Activated T-helper 2 cell treated with anti-CD3 and anti-CD28 coated beads, Interferon-gamma antibody, Interleukin-2, Interleukin-4, amounts not matched to agents 10 μg/mL and 5 μg/mL and 100 μg/mL, durations not matched to agents 14 hours and 24 hours and 36 hours (primary cell): ENCODE measurements at regions not wholly inside any gene's neighbourhood (a gene's known extent, or its start where the extent isn't known, plus 50 kb on each side); places are given as distances from the start of the nearest gene placed in this dataset.
"Not testable (repeated sequence)": the region's sequence is repeated elsewhere in the genome, so short reads cannot be mapped to it uniquely, and the experiment has no call there.

ENCODE experiments used
- DNase-seq: peaks from one replicate; pipeline ENCODE4 v3.0.0; 2021; ENCODE audit warnings: low spot score
- H3K27ac Mint-ChIP-seq: one replicate; pipeline ENCODE4 v1.8.0; 2021; ENCODE audit warnings: mixed read lengths
- H3K27me3 Mint-ChIP-seq: one replicate; pipeline ENCODE4 v1.8.0; 2021; ENCODE audit warnings: low read depth, mixed read lengths
- H3K36me3 Mint-ChIP-seq: one replicate; pipeline ENCODE4 v1.8.0; 2021; ENCODE audit warnings: low read depth, mixed read lengths
- H3K4me1 Mint-ChIP-seq: one replicate; pipeline ENCODE4 v1.8.0; 2021; ENCODE audit warnings: low read depth, mixed read lengths
- H3K4me3 Mint-ChIP-seq: one replicate; pipeline ENCODE4 v1.8.0; 2021; ENCODE audit warnings: low read depth, mild to moderate bottlenecking, moderate library complexity, mixed read lengths
- H3K9me3 Mint-ChIP-seq: one replicate; pipeline ENCODE4 v1.8.0; 2021; ENCODE audit warnings: mixed read lengths
- intact Hi-C: fragments of 100-400 bp; cut with micrococcal nuclease; formaldehyde crosslinking; loops from one replicate; pipeline ENCODE4 v1.15.1; 2023

DNA sequence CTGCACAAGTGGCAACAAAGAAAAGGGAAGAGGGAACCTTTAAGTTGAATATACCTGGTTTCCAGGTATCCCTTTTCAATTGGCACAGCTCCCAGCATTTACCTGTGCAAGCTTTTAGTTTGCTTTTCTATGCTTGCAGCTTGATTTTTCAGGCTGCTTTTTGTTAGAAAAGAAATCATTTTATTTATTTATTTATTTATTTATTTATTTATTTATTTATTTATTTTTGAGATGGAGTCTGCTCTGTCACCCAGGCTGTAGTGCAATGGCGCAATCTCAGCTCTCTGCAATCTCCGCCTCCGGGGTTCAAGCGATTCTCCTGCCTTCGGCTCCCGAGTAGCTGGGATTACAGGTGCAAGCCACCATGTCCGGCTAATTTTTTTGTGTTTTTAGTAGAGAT, 587.1 kb downstream of the KCNT2 start:
- H3K9me3 Mint-ChIP-seq, intact Hi-C loops, H3K4me1 Mint-ChIP-seq, DNase-seq, H3K27me3 Mint-ChIP-seq, H3K4me3 Mint-ChIP-seq, H3K36me3 Mint-ChIP-seq, H3K27ac Mint-ChIP-seq: not testable (repeated sequence)

- Mint-ChIP-seq H3K27ac (no peak overlapping the region), H3K9me3 (no peaks in the 10 kb centered on the region), H3K36me3 (no peaks in the 10 kb centered on the region), H3K4me3 (no peak overlapping the region), H3K27me3 (no peaks in the 10 kb centered on the region), H3K4me1 (no peaks in the 10 kb centered on the region)
- intact Hi-C loops = no loop called here
- no peak for DNase-seq
Observed at GRCh38 chr1:196009362-196009761, 598.9 kb downstream of the KCNT2 start.

DNA sequence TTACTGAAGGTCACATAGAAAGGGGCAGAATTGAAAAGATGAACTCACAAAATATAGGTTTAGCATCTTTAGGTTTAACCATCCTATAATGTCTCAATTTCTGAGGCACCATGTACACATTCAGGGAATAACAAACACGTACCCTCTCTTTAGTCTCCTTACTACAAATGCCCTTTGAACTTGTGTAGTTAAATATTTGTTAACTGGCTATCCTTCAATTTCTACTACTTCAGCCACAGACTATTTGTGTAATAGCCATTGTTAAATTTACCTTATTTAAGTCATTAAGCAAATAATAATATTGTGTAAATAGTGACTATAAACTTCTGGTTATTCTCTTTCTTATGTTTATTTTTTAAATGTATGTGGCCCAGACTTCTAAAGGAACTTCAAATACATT, 600.5 kb downstream of the KCNT2 start:
- Mint-ChIP-seq H3K27me3 (no peaks in the 10 kb centered on the region), H3K4me1 (no peaks in the 10 kb centered on the region), H3K4me3 (no peak overlapping the region), H3K9me3 (no peaks in the 10 kb centered on the region), H3K36me3 (no peaks in the 10 kb centered on the region), H3K27ac (no peak overlapping the region)
- intact Hi-C loops = no loop called here
- DNase-seq = no peak

GRCh38 chr1:196005426-196005825, 602.8 kb downstream of the KCNT2 start:
- no peak overlapping the region for H3K27ac Mint-ChIP-seq
- no peaks in the 10 kb centered on the region for H3K27me3 Mint-ChIP-seq
- no peaks in the 10 kb centered on the region for H3K4me1 Mint-ChIP-seq
- H3K4me3 Mint-ChIP-seq = no peak overlapping the region
- intact Hi-C loops = no loop called here
- H3K36me3 Mint-ChIP-seq = no peaks in the 10 kb centered on the region
- no peak for DNase-seq
- H3K9me3 Mint-ChIP-seq = no peaks in the 10 kb centered on the region

DNA sequence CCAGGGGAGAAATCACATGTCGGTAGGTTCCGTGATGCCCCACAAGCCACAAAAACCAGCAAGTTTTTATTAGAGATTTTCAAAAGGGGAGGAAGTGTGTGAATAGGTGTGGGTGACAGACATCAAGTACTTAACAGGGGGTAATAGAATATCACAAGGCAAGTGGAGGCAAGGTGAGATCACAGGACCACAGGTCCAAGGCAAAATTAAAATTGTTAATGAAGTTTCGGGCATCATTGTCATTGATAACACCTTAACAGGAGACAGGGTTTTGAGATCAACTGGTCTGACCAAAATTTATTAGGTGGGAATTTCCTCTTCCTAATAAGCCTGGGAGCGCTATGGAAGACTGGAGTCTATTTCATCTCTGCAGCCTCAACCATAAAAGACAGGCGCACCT, 603.9 kb downstream of the KCNT2 start:
- H3K4me1 Mint-ChIP-seq, H3K27ac Mint-ChIP-seq, DNase-seq, H3K9me3 Mint-ChIP-seq, H3K4me3 Mint-ChIP-seq, H3K27me3 Mint-ChIP-seq, intact Hi-C loops, H3K36me3 Mint-ChIP-seq: not testable (repeated sequence)

- intact Hi-C loops = no loop called here
- H3K27ac Mint-ChIP-seq = no peak overlapping the region
- H3K4me1 Mint-ChIP-seq = no peaks in the 10 kb centered on the region
- no peaks in the 10 kb centered on the region for H3K27me3 Mint-ChIP-seq
- DNase-seq = no peak
- no peaks in the 10 kb centered on the region for H3K36me3 Mint-ChIP-seq
- H3K4me3 Mint-ChIP-seq = no peak overlapping the region
- no peaks in the 10 kb centered on the region for H3K9me3 Mint-ChIP-seq
Observed at GRCh38 chr1:196002906-196003305, 605.3 kb downstream of the KCNT2 start.

GRCh38 chr1:196002296-196002695, 605.9 kb downstream of the KCNT2 start:
- H3K27ac Mint-ChIP-seq, intact Hi-C loops, H3K36me3 Mint-ChIP-seq, H3K27me3 Mint-ChIP-seq, H3K9me3 Mint-ChIP-seq, DNase-seq, H3K4me1 Mint-ChIP-seq, H3K4me3 Mint-ChIP-seq: not testable (repeated sequence)

GRCh38 chr1:196001188-196001587, 607.1 kb downstream of the KCNT2 start:
- DNase-seq = no peak
- Mint-ChIP-seq H3K27ac (no peak overlapping the region), H3K9me3 (no peaks in the 10 kb centered on the region), H3K36me3 (no peaks in the 10 kb centered on the region), H3K4me3 (no peak overlapping the region), H3K27me3 (no peaks in the 10 kb centered on the region), H3K4me1 (no peaks in the 10 kb centered on the region)
- intact Hi-C loops = no loop called here

GRCh38 chr1:195999022-195999421, 609.2 kb downstream of the KCNT2 start:
- Mint-ChIP-seq H3K4me3 (no peak overlapping the region), H3K27me3 (no peaks in the 10 kb centered on the region), H3K36me3 (no peaks in the 10 kb centered on the region), H3K9me3 (no peaks in the 10 kb centered on the region), H3K27ac (no peak overlapping the region), H3K4me1 (no peaks in the 10 kb centered on the region)
- no peak for DNase-seq
- intact Hi-C loops = no loop called here

DNA sequence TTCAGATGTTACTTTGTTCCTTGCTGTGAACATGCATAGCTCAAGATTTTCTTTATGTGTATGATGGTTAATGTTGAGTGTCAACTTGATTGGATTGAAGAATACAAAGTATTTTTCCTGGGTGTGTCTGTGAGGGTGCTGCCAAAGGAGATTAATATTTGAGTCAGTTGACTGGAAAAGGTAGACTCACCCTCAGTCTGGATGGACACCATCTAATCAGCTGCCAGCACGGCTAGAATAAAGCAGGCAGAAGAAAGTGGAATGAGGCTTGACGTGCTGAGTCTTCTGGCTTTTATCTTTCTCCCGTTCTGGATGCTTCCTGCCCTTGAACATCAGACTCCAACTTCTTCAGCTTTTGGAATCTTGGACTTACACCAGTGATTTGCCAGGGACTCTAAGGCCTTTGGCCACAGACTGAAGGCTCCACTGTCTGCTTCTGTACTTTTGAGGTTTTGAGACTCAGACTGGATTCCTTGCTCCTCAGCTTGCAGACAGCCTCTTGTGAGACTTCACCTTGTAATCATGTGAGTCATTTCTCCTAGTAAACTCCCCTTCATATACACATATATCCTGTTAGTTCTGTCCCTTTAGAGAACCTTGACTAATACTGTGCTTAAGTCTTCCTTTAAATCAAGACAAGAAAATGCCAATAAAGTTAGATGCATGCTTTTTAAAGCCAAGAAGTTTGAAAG, 626.6 kb downstream of the KCNT2 start:
- H3K4me3 Mint-ChIP-seq = no peak overlapping the region
- H3K9me3 Mint-ChIP-seq = no peaks in the 10 kb centered on the region
- H3K27me3 Mint-ChIP-seq = no peaks in the 10 kb centered on the region
- no peak overlapping the region for H3K27ac Mint-ChIP-seq
- H3K36me3 Mint-ChIP-seq = no peaks in the 10 kb centered on the region
- intact Hi-C loops = no loop called here
- DNase-seq = no peak
- H3K4me1 Mint-ChIP-seq = no peaks in the 10 kb centered on the region

- Mint-ChIP-seq H3K4me3 (no peak overlapping the region), H3K36me3 (no peaks in the 10 kb centered on the region), H3K4me1 (no peaks in the 10 kb centered on the region), H3K27ac (no peak overlapping the region), H3K9me3 (no peaks in the 10 kb centered on the region), H3K27me3 (no peaks in the 10 kb centered on the region)
- intact Hi-C loops = no loop called here
- DNase-seq = no peak
Observed at GRCh38 chr1:195979646-195980045, 628.6 kb downstream of the KCNT2 start.

GRCh38 chr1:195973311-195973904, 634.8 kb downstream of the KCNT2 start:
- DNase-seq = no peak
- no peaks in the 10 kb centered on the region for H3K9me3 Mint-ChIP-seq
- H3K27ac Mint-ChIP-seq = no peak overlapping the region
- H3K4me3 Mint-ChIP-seq = no peak overlapping the region
- no peaks in the 10 kb centered on the region for H3K4me1 Mint-ChIP-seq
- no peaks in the 10 kb centered on the region for H3K27me3 Mint-ChIP-seq
- no peaks in the 10 kb centered on the region for H3K36me3 Mint-ChIP-seq
- intact Hi-C loops = no loop called here

GRCh38 chr1:195971589-195971988, 636.7 kb downstream of the KCNT2 start:
- Mint-ChIP-seq H3K4me3 (no peak overlapping the region), H3K27ac (no peak overlapping the region), H3K27me3 (no peaks in the 10 kb centered on the region), H3K4me1 (no peaks in the 10 kb centered on the region), H3K36me3 (no peaks in the 10 kb centered on the region), H3K9me3 (no peaks in the 10 kb centered on the region)
- intact Hi-C loops = no loop called here
- no peak for DNase-seq

- no peaks in the 10 kb centered on the region for H3K27me3 Mint-ChIP-seq
- H3K4me3 Mint-ChIP-seq = no peak overlapping the region
- no peaks in the 10 kb centered on the region for H3K4me1 Mint-ChIP-seq
- intact Hi-C loops = no loop called here
- no peak overlapping the region for H3K27ac Mint-ChIP-seq
- DNase-seq = no peak
- H3K9me3 Mint-ChIP-seq = no peaks in the 10 kb centered on the region
- H3K36me3 Mint-ChIP-seq = no peaks in the 10 kb centered on the region
Observed at GRCh38 chr1:195970209-195970608, 638.0 kb downstream of the KCNT2 start.
